Right renal pelvis (tissue), 4 donors: ENCODE measurements at regions not wholly inside any gene's neighbourhood (a gene's known extent, or its start where the extent isn't known, plus 50 kb on each side); places are given as distances from the start of the nearest gene placed in this dataset.

Experiments used
- DNase-seq, 4 donors: peaks; one replicate each; pipeline ENCODE4 v3.0.0-alpha.2; 2013; ENCODE audit warnings: low read depth in 4 of 4, low spot score in 3 of 4, missing footprints in 1 of 4

DNA sequence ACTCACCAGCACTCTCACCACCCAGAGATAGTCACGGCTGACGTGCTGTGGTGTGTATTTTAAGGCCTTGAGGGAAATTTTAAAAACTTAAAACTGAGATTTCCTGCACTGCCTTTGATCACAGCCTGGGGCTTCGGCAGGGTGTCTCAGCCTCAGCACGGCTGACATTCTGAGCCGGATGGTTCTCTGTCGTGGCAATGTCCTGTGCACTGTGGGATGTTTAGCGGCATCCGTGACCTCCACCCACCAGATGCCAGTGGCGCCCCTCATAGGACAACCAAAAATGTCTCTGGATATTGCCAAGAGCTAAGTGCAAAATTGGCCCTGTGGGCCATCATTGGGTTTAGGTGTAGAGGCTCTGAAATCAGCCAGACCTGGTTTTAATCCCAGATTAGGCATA lies 142.2 kb upstream of the KCNG1 start:
- no peak for DNase-seq

DNA sequence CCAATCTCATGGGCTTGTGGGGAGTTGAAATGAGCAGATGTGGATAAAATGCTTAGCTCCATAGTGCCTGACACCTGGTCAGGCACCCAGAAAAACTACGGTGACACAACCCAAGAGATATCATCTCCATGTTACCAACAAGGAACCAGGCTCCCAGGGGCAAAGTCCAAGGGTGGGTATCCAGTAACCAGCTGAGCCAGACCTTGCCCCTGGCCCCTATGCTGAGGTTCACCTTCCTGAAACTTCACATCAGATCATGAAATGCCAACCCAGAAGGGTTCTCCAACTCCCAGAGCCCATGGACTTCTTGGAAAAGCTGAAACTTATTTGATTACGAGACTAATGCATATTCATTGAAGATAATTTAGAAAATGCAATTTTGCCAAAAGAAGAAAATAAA lies 141.8 kb upstream of the KCNG1 start:
- DNase-seq: no peak

DNA sequence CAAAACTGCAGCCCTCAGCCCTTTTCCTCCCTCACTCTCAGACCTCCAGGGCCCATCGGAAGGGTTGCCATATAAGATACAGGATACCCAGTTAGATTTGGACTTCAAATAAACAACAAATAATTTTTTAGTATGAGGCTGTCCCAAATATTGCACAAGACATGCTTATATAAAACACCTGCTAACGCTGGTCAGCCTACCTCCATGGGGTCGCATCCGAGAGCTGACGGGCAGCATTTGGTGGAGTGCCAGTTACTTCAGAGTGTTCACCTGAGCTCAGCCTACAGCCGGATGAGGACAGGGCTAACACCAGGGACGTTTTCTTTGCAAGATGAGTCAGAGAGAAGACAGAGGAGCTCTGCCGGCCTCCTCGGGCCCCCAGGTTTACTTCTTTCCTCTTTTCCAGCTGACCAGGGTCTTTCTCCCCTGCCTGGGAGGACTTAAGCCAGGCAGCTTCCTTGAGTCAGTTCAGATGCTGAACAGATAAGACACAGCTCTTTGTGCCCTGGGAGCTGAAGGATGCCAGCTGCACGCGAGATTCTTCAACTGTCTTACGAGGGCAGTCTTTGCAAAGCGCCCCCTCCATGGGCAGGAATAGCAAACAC lies 141.2 kb upstream of the KCNG1 start:
- DNase-seq: no peak

DNA sequence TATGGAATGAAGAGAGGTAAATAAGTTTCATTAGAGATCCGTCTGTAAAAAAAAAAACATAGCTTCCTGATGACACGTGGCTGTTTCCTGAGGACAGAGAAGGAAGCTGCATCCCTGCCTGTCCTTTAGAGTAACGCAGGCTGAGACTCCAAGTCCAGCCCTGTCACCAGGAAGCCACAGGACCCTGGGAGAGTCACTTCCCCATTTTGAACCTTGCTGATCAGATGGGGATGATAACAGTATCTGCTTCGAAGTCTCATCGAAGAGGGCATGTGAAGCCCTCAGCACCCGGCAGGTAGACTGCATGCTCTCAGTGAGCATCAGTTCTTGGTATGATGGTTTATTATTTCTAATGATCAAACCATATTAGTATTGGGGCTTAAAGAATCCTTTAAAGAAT lies 139.1 kb upstream of the KCNG1 start:
- no peak for DNase-seq

DNA sequence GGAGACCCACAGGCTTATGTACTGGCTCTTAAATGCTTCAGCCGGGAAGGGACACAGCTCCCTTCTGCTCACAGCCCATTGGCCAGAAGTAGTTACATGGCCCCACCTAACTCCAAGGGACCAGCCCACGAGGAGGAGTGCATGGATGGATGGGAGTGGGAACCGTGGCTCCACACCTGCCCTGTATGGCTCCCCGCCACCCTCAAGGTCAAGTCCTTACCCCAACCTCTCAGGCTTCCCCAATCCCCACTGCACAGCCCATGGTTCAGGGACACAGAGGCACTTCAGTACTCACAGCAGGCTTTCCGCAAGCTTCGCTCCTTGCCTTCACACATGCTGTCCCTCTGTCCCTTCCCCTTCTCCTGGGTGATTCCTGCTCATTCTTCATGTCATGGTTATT lies 137.9 kb upstream of the KCNG1 start:
- DNase-seq: no peak

DNA sequence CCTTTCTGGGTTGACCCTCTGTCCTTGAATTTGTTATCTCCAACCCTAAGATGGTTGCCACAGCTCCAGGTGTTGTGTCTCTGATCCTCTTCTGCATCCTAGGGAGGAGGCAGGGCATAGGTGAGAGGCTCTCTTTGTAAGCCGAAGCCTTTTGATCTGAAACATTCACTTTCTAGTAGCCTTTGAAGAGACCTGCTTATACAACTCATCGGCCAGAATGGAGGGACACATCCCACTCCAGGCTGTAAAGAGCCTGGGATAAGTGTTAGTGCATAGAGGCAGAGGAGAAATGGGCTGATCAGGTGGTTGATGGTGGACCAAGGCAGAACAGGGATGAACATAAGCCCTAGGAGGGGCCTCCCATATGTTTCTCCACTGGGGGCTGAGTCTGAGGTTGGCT lies 137.1 kb upstream of the KCNG1 start:
- DNase-seq: no peak

DNA sequence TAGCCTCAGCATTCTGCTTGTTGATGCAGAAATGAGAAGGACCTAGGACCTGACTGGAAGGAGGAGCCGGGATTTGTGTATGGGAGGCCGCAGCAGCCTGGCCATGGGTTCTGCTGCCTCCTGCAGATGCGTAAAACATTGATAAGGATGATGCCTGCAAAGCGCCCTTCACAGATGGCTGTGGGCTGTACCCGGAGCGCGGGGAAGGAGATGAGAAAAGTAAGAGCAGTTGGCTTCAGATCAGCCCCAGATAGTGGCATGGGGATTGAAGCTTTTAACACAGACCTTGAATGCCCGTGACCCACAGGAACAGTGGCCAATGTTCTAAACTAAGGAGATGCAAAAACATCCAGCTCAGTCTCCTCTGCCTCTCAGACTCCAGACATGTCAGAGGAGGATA lies 136.4 kb upstream of the KCNG1 start:
- no peak for DNase-seq

DNA sequence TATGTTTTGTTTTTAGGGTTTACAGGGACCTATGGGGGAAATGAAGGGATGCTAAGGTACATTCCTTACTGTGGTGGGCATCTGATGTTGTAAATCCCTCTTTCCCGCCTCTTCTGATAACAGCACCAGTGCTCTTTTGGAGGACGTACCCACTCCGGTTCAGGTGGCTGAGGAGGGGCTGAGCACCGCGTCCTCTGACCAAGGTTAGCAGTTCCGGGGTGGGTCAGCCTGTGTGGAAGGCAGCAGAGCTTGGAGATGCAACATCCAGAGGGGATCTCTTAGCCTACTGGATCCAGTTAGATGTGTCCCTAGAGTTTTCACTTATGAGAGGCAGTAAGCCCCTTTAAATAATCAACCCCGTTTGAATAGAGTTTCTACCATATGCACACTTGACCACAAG lies 135.3 kb upstream of the KCNG1 start:
- no peak for DNase-seq

DNA sequence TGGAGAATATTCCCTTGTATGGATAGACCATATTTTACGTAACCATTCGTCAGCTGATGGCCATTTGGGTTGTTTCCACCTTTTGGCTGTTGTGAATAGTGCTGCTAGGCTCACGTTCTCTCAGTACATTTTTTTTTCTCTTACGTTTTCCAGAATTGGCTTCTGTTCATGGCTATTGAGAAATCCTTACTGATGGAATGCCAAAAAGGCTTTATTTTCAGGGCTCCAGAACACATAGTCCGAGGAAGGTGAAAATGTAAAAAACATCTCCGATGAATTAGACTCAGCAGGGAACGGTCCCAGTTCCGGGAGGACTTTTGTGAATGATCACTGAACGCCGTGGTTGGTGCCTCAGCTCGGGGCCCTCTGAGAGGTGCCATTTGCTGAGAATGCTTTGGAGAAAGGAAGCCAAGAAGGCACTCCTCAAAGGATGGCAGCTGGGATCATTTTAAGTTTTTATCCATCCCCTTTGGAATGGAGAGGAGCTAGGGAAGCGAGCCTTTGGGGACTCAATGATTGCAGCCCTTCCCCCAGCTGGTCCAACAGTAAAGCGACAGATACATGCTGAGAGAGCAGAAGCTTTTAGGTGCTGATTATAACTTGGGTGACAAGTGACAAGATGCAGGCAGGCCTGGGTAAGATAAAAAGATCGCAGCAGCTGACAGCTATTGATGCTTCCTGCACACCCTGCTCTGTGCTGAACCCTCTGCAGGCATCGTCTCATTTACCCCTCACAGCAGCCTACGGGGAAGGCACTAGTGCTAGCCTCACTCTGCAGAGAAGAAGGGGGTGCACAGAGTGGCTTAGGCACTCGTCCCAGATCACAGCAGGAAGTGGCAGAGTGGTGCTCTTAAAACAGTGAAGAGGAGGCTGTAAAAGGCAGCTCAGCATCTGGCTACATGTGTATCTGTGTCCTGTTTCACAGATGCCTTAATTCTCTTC lies 133.4 kb upstream of the KCNG1 start:
- DNase-seq: no peak

DNA sequence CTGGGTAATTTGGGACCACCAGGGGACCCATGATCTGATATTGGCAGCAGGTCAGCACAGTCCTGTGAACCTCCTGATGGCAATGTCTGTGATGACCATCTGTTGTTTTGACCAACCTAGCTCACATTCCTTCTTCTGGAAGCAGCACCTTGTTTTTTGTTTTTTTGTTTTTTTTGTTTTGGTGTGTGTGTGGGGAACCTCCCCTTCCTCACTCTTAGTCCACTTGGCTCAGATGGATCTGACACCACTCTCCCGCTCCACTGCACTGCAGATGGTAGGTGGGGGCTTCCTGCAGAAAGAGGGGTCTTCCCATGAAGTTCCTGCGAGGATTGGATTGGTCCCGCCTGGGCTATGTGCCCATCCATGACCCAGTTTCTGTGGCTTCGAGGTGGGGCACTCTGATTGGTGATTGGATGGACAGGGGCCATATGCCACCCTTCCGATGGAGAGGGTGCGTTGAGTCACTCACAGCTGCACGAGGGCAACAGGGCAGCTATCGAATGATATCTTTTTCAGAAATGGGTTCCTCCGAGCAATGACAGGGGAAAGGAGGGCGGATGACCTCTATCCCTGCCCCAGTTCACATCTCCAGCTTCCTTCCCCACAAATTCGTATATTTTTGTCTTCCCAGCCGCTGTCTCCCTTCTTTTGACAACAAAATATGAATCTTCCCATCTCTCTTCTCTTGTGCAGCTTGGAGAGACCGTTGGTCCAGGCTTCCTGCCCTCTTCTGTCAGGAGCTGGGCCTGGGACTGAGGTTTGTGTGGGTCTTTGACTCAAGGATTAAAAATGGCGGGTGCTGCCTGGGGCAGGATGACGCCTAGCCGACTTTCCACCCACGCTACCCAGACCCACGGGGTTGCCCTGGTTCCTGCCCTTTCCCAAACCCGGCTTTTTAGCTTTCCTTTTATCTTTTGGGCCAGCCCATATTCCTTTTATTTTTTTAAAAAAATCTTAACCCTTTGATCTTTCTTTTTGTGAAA lies 132.1 kb upstream of the KCNG1 start:
- DNase-seq: no peak

DNA sequence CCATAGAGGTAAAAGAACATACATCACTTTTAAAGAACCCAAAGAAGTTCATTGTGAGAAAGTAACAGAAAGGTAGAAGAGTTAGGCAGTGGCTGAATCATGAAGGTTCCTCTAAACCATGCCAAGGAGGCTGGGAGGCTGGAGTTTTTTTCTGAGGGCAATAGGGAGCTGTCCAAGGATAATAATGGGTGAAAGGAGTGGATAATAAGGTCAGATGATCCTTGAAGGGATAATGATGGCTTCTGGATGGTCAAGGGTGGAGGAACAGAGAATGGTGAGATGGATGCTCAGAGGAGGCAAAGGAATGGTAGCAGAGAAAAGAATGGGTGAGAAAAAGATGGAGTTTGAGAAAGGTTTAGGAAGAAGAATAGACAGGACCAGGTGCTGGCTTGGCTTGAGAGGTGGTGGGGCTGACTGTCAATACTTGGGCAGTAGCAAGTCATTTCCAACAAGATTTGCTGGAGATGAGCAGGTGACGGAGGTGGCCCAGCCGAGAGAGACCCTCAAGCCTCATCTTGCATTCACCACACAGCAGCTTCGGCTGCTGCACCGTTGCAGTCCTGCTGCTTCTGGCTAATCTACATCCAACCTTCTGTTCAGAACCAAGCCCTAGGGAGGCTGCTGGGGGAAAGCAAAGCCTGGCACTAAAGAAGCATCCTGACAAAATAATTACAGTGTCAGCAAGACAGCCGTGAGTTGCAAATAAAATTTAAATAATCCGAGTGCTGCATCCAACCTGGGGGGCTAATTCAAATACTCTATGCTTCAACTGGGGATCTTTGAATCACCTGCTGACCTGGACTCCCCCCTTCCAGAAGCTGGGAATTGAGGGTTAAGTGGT lies 131.2 kb upstream of the KCNG1 start:
- DNase-seq: no peak

DNA sequence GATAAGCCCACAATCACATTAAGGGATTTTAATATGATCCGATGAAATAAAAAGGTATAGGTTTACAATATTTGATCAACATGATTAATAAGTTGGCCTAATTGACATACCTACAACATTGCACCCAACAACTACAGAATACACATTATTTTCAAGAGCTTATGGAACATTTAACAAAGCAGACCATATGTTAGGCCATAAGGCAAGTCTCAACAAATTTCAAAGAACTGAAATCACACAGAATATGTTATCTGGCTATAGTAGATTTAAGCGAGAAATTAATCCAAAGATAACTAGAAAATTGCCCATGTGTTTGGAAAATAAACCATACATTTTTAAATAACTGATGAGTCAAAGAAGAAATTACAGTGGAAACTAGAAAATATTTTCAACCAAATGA lies 126.0 kb upstream of the KCNG1 start:
- DNase-seq: no peak

DNA sequence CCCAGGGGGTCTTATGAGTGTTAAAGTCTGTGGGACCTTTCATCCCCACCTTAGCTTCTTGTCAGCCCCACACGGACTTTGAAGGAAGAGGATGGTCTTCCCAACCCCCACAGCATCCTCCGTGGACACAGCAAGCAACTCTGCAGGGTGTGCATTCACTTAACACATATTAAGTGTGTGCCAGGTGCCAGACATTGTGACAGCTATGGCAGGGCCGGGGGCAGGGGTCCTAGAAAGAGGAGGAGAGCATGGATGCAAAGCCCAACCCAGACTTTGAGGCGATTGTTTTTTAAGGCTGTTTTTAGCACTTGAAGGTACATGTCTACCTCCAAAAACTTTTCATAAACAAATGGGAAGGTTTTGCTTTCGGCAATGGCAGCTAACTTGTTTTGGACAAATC lies 121.6 kb upstream of the KCNG1 start:
- DNase-seq: no peak

DNA sequence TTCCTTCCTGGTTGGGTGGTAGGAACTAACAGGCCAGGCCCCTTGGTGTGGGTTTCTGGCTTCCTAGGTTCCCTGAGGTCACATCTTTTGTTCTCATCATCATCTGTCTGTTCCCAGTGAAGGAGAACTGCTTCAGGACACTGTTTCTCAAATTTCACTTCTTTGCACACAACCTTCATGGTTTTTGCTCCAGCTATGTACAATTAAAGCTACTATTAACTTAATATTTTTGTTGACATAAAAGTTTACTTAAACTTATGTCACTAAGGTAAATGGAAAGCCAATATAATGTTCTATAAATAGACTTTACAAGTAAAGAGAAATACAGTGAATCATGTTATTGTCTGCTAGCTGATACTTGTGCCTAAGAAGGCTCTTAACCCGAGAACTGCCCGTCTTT lies 120.7 kb upstream of the KCNG1 start:
- DNase-seq: no peak

DNA sequence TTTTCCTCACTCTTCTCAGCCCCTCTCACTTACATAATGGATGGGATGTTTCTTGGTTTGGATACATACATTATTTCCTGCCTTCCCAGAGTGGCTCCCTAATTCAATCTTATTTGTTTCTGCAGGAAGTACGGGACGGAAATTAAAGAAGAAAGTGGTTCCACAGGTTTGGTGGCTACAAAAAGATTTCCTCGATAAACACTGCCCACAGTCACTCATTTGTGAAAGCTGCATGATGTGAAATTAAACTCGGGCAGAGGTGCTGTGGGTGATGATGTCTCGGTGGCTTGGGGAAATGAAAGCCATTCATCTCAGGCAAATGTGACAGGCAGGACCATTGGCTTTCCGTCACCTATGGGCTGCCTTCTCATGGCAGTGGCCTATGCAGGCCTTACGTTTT lies 119.5 kb upstream of the KCNG1 start:
- DNase-seq: no peak

DNA sequence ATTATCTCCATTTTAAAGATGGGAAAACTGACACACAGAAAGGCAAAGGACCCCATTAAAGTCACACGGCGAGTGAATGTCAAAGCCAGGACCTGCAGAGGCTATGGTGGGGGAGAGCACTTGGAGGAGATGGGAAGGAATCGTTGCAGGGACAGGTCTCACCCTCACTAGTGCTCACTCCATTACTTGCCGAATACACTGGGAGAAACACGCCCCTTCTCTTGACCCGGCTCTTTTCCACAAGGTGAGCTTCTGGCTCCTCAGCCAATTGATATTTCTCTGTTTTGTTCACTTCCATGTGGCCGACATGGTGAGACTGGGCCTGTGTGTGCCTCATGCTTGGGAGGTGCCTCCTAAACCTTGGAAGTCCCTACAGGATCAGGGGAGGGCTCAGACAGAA lies 117.8 kb upstream of the KCNG1 start:
- no peak for DNase-seq

DNA sequence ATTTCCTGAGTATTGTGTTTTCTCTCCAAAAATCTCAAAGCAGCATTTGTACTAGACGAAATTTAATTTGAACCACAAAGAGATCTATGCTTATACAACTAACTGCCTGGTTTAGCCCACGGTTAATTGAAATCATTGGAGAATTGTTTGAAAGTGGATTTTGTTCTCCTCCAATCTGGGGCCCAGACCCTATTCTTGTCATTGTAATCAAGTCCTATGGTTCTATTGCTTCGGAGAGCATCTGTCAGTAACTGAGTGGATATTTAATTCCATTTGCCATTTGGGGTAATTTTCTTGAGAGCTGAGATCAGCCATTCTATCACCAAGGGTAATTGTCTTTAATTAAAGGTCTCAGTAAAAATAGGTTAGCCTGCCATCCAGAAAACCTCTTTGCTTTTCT lies 117.0 kb upstream of the KCNG1 start:
- no peak for DNase-seq

DNA sequence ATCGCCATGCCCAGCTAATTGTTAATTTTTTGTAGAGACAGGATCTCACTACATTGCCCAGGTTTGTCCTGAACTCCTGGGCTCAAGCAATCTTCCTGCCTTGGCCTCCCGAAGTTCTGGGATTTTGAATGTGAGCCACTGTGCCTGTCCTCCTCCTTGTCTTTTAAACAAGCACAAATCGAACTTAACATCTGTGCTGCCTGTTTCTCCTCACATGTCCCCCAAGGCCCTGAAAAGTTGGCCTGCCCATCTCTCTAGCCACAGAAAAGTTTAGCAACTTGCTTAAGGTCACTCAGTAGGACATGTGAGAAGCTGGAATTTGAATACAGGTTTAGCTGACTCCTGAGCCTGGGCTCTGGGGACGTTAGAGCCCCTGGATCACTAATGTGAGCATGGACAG lies 115.7 kb upstream of the KCNG1 start:
- no peak for DNase-seq

DNA sequence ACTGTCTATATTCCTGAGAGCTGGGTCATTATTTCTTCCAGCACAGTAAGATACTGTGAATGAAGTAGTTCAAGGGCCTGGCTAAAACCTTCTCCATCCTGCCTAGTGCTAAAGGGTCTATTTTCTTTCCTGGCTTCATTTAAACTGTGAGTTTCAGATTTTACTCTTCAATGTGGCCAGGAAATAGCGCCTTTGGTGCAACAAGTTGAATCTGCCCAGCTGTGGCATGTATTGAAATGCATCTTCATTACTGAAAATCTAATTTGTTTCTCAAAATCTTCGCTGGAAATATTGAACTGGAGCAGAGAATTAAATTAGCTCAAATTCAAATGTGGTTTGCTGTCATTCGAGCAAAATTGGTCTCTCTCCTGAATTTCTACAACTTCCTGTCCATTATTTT lies 114.6 kb upstream of the KCNG1 start:
- no peak for DNase-seq
